Lower lobe of right lung (tissue), 2 donors: ENCODE measurements at regions not wholly inside any gene's neighbourhood (a gene's known extent, or its start where the extent isn't known, plus 50 kb on each side); places are given as distances from the start of the nearest gene placed in this dataset.
A peak's percentile ranks its signal among the peaks of the same experiment; 100 is the strongest.
"Not testable (repeated sequence)": the region's sequence is repeated elsewhere in the genome, so short reads cannot be mapped to it uniquely, and the experiment has no call there.

Source experiments
- ATAC-seq, 2 donors: fragments of 200-7000 bp; cut with Tn5 transposase; one replicate each; pipeline ENCODE4 v1.9.1; 2020 to 2022; ENCODE audit warnings: mild to moderate bottlenecking in 2 of 2, moderate library complexity in 2 of 2
- DNase-seq: peaks from one replicate; pipeline ENCODE4 v3.0.0-alpha.2; 2020
- H3K27ac ChIP-seq: fragments of 200-600 bp; one replicate; pipeline ENCODE4 v1.8.0; 2022
- H3K27me3 ChIP-seq: fragments of 200-600 bp; one replicate; pipeline ENCODE4 v1.8.0; 2022; ENCODE audit warnings: low read depth
- H3K36me3 ChIP-seq: fragments of 200-600 bp; one replicate; pipeline ENCODE4 v1.8.0; 2022; ENCODE audit warnings: mild to moderate bottlenecking
- H3K4me1 ChIP-seq: fragments of 200-600 bp; one replicate; pipeline ENCODE4 v1.8.0; 2022
- H3K4me3 ChIP-seq: fragments of 200-600 bp; one replicate; pipeline ENCODE4 v1.8.0; 2022; ENCODE audit warnings: mild to moderate bottlenecking
- H3K9me3 ChIP-seq: fragments of 200-600 bp; one replicate; pipeline ENCODE4 v1.8.0; 2022
- CTCF ChIP-seq: fragments of 200-600 bp; IDR thresholded peaks from one replicate; pipeline ENCODE4 v1.8.0; 2022; ENCODE audit warnings: antibody characterized with exemption, mild to moderate bottlenecking
- intact Hi-C: fragments of 100-400 bp; cut with DNase I; formaldehyde crosslinking; loops from one replicate; pipeline ENCODE4 v1.11.0; 2022
- donor health status: DM: no; HTN: yes; CAD: no; lungs with severe emphysema.

GRCh38 chr1:148307583-148308185 is 155.6 kb upstream of the NBPF11 start:
- H3K4me1 ChIP-seq = peaks cover 10% of the 10 kb centered on the region
- intact Hi-C loops = no loop called here
- TF ChIP-seq CTCF = no peak
- H3K4me3 ChIP-seq = no peak overlapping the region
- H3K36me3 ChIP-seq = no peaks in the 10 kb centered on the region
- no peak overlapping the region for H3K27ac ChIP-seq
- ATAC-seq (peak; percentile 41 to 74), DNase-seq (peak; percentile 68)
- H3K27me3 ChIP-seq = peaks cover 65% of the 10 kb centered on the region
- no peaks in the 10 kb centered on the region for H3K9me3 ChIP-seq

GRCh38 chr1:148304935-148305334 is 152.9 kb upstream of the NBPF11 start:
- H3K4me3 ChIP-seq, H3K36me3 ChIP-seq, intact Hi-C loops, ATAC-seq, DNase-seq, H3K4me1 ChIP-seq, H3K9me3 ChIP-seq, H3K27ac ChIP-seq: not testable (repeated sequence)
- peaks cover 50% of the 10 kb centered on the region for H3K27me3 ChIP-seq

GRCh38 chr1:148302586-148303364 is 150.7 kb upstream of the NBPF11 start:
- H3K27ac ChIP-seq, intact Hi-C loops, H3K4me1 ChIP-seq, H3K9me3 ChIP-seq, H3K36me3 ChIP-seq: not testable (repeated sequence)
- peak overlapping the region; percentile 45 for H3K4me3 ChIP-seq
- H3K27me3 ChIP-seq = peaks cover 28% of the 10 kb centered on the region
- DNase-seq = peak; percentile 58
- peak; percentile 89 to 91 for ATAC-seq

- DNase-seq, H3K4me1 ChIP-seq, intact Hi-C loops, H3K9me3 ChIP-seq, H3K27me3 ChIP-seq, H3K36me3 ChIP-seq, H3K4me3 ChIP-seq, H3K27ac ChIP-seq, ATAC-seq: not testable (repeated sequence)
These were observed 145.8 kb upstream of the NBPF11 start for GRCh38 chr1:148297852-148298251.

GRCh38 chr1:148296511-148296910 is 144.4 kb upstream of the NBPF11 start:
- intact Hi-C loops = no loop called here
- no peak for DNase-seq
- no peak overlapping the region for H3K4me3 ChIP-seq
- no peak overlapping the region for H3K27ac ChIP-seq
- TF ChIP-seq CTCF = no peak
- no peaks in the 10 kb centered on the region for H3K27me3 ChIP-seq
- no peaks in the 10 kb centered on the region for H3K4me1 ChIP-seq
- ATAC-seq = no peak
- H3K9me3 ChIP-seq = no peaks in the 10 kb centered on the region
- no peaks in the 10 kb centered on the region for H3K36me3 ChIP-seq

GRCh38 chr1:148294116-148294807 is 142.2 kb upstream of the NBPF11 start:
- H3K9me3 ChIP-seq = no peaks in the 10 kb centered on the region
- DNase-seq (no peak), ATAC-seq (no peak)
- H3K4me1 ChIP-seq = no peaks in the 10 kb centered on the region
- H3K4me3 ChIP-seq = no peak overlapping the region
- intact Hi-C loops = no loop called here
- no peaks in the 10 kb centered on the region for H3K27me3 ChIP-seq
- TF ChIP-seq CTCF = no peak
- no peak overlapping the region for H3K27ac ChIP-seq
- H3K36me3 ChIP-seq = no peaks in the 10 kb centered on the region

GRCh38 chr1:148293651-148294050 is 141.6 kb upstream of the NBPF11 start:
- Histone ChIP-seq H3K36me3 (no peaks in the 10 kb centered on the region), H3K4me1 (no peaks in the 10 kb centered on the region), H3K27ac (no peak overlapping the region), H3K9me3 (no peaks in the 10 kb centered on the region), H3K4me3 (no peak overlapping the region), H3K27me3 (no peaks in the 10 kb centered on the region)
- DNase-seq = no peak
- no peak for ATAC-seq
- intact Hi-C loops = no loop called here
- TF ChIP-seq CTCF = no peak
